Fibroblast of the aortic adventitia (primary cell): ENCODE measurements at regions not wholly inside any gene's neighbourhood (a gene's known extent, or its start where the extent isn't known, plus 50 kb on each side); places are given as distances from the start of the nearest gene placed in this dataset.
"Not testable (repeated sequence)": the region's sequence is repeated elsewhere in the genome, so short reads cannot be mapped to it uniquely, and the experiment has no call there.

Experiments used
- DNase-seq: peaks from one replicate; pipeline ENCODE4 v3.0.0-alpha.2; 2010; ENCODE audit warnings: low read depth
- H3K4me3 ChIP-seq: 2 replicates; pipeline ENCODE4 v1.5.1; 2011; ENCODE audit warnings: low read depth, mild to moderate bottlenecking, control low read depth, low read length, moderate library complexity
- CTCF ChIP-seq: IDR thresholded peaks from 2 replicates; pipeline ENCODE4 v1.5.1; 2011; ENCODE audit warnings: mild to moderate bottlenecking, low read length, control low read depth, inconsistent platforms; ENCODE audit not compliant: insufficient read depth

- no peak for TF ChIP-seq CTCF
- H3K4me3 ChIP-seq = no peak overlapping the region
- DNase-seq = no peak
Observed at GRCh38 chr6:122264557-122264956, 134.9 kb upstream of the HSF2 start.

GRCh38 chr6:122265755-122266154, 133.7 kb upstream of the HSF2 start:
- H3K4me3 ChIP-seq = no peak overlapping the region
- no peak for TF ChIP-seq CTCF
- no peak for DNase-seq

- DNase-seq = no peak
- no peak overlapping the region for H3K4me3 ChIP-seq
- TF ChIP-seq CTCF = no peak
Observed at GRCh38 chr6:122268394-122268793, 131.1 kb upstream of the HSF2 start.

- no peak for DNase-seq
- TF ChIP-seq CTCF = no peak
- no peak overlapping the region for H3K4me3 ChIP-seq
Observed at GRCh38 chr6:122276637-122277036, 122.8 kb upstream of the HSF2 start.

GRCh38 chr6:122280105-122281021, 119.1 kb upstream of the HSF2 start:
- not testable (repeated sequence) for DNase-seq

GRCh38 chr6:122283884-122284283, 115.6 kb upstream of the HSF2 start:
- no peak for DNase-seq
- no peak for TF ChIP-seq CTCF
- H3K4me3 ChIP-seq = no peak overlapping the region

More at GRCh38 chr6:122280105-122281021, 119.1 kb upstream of the HSF2 start:
- not testable (repeated sequence) for H3K4me3 ChIP-seq

GRCh38 chr6:122284848-122285247, 114.6 kb upstream of the HSF2 start:
- no peak for DNase-seq
- no peak overlapping the region for H3K4me3 ChIP-seq
- no peak for TF ChIP-seq CTCF
